Calu3 (cell line): ENCODE measurements at regions not wholly inside any gene's neighbourhood (a gene's known extent, or its start where the extent isn't known, plus 50 kb on each side); places are given as distances from the start of the nearest gene placed in this dataset.

ENCODE experiments used
- BruUV-seq: library from RNA; stranded (reverse); fragments of 400-500 nt; replicated peaks from 2 replicates; lab custom pipeline; 2021; lab: Mats Ljungman, UMichigan
- CTCF ChIA-PET: fragments of 300-600 bp; sonication (Branson Sonifier 250); formaldehyde crosslinking; loops from one replicate; lab custom pipeline; 2022; ENCODE audit warnings: antibody characterized with exemption; lab: Charles Lee
- DNase-seq: peaks from one replicate; pipeline ENCODE4 v3.0.0; 2022
- H3K27ac Mint-ChIP-seq: one replicate; pipeline ENCODE4 v1.8.0; 2022; ENCODE audit warnings: mixed read lengths; ENCODE audit not compliant: unreplicated experiment
- H3K27me3 Mint-ChIP-seq: one replicate; pipeline ENCODE4 v1.8.0; 2022; ENCODE audit warnings: mixed read lengths; ENCODE audit not compliant: unreplicated experiment
- H3K36me3 Mint-ChIP-seq: one replicate; pipeline ENCODE4 v1.8.0; 2022; ENCODE audit warnings: mild to moderate bottlenecking, moderate library complexity, mixed read lengths; ENCODE audit not compliant: insufficient read depth, unreplicated experiment
- H3K4me1 Mint-ChIP-seq: one replicate; pipeline ENCODE4 v1.8.0; 2022; ENCODE audit warnings: mild to moderate bottlenecking, low read depth, mixed read lengths; ENCODE audit not compliant: unreplicated experiment
- H3K4me3 Mint-ChIP-seq: one replicate; pipeline ENCODE4 v1.8.0; 2022; ENCODE audit warnings: mild to moderate bottlenecking, low read depth, moderate library complexity, mixed read lengths; ENCODE audit not compliant: unreplicated experiment
- H3K9me3 Mint-ChIP-seq: one replicate; pipeline ENCODE4 v1.8.0; 2022; ENCODE audit warnings: low read depth, mixed read lengths; ENCODE audit not compliant: unreplicated experiment
- intact Hi-C: fragments of 100-400 bp; cut with micrococcal nuclease; formaldehyde crosslinking; loops from one replicate; pipeline ENCODE4 v1.10.0; 2022; ENCODE audit not compliant: unreplicated experiment
- TF ChIP-seq, protein P1 (sequence below): fragments of 200-600 bp; IDR thresholded peaks from one replicate; pipeline ENCODE4 v1.8.0; 2022; ENCODE audit warnings: antibody characterized with exemption; ENCODE audit not compliant: unreplicated experiment

DNA sequence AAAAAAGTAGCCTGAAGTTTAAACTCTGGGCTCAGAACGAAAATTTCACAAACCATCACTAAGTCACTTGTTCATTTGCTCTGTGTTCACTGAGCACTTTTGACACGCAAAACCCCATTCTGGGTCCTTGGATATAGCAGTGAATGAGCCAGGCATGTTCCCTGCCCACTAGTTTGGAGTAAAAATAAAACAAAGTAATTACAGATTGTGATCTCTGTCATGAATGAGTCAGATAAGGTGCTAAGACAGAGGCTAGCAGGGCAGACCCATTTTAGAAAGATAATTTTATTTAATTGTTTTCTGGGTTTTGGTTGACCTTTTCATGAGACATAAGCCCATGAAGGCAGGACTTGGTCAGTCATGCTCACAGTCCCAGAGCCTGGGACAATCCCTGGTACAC lies 84.1 kb upstream of the ARHGEF3 start:
- CTCF ChIA-PET: no interaction called here
- BruUV-seq: no TSS peak
- intact Hi-C loops: no loop called here

DNA sequence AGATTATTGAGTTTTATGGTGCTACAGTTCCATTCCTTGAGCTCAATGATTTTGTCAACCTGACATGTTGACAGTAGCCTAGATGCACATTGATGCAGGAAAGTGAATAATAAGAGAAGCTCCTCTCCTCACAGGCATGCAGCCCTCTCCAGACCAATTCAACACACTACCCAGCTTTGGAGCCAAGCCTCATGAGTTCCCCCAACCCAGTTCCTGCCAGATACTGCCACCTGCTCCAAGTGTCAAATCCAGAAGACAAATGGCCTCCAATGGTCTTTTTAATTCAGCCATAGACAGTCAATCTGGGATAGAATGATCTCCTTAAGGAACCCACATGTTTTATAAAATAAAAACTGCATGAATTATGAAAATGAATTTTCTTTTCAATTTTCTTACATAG lies 83.7 kb upstream of the ARHGEF3 start:
- H3K36me3 Mint-ChIP-seq: no peaks in the 10 kb centered on the region
- CTCF ChIA-PET: interaction anchor here (1.2 kb wide), 1 partner anchor 17 kb away, joined by 3 read pairs; no protein-coding TSS in a partner anchor
- no peak overlapping the region for H3K27ac Mint-ChIP-seq
- H3K27me3 Mint-ChIP-seq: no peaks in the 10 kb centered on the region
- TF ChIP-seq, protein P1, sequence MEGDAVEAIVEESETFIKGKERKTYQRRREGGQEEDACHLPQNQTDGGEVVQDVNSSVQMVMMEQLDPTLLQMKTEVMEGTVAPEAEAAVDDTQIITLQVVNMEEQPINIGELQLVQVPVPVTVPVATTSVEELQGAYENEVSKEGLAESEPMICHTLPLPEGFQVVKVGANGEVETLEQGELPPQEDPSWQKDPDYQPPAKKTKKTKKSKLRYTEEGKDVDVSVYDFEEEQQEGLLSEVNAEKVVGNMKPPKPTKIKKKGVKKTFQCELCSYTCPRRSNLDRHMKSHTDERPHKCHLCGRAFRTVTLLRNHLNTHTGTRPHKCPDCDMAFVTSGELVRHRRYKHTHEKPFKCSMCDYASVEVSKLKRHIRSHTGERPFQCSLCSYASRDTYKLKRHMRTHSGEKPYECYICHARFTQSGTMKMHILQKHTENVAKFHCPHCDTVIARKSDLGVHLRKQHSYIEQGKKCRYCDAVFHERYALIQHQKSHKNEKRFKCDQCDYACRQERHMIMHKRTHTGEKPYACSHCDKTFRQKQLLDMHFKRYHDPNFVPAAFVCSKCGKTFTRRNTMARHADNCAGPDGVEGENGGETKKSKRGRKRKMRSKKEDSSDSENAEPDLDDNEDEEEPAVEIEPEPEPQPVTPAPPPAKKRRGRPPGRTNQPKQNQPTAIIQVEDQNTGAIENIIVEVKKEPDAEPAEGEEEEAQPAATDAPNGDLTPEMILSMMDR: no peak
- DNase-seq: no peak
- no TSS peak for BruUV-seq
- no peak overlapping the region for H3K4me3 Mint-ChIP-seq
- intact Hi-C loops: no loop called here
- no peaks in the 10 kb centered on the region for H3K4me1 Mint-ChIP-seq
- H3K9me3 Mint-ChIP-seq: no peaks in the 10 kb centered on the region

More for the DNA sequence above, 84.1 kb upstream of the ARHGEF3 start:
- H3K36me3 Mint-ChIP-seq: no peaks in the 10 kb centered on the region
- H3K4me3 Mint-ChIP-seq: no peak overlapping the region
- no peaks in the 10 kb centered on the region for H3K4me1 Mint-ChIP-seq
- H3K9me3 Mint-ChIP-seq: no peaks in the 10 kb centered on the region
- TF ChIP-seq, protein P1: no peak
- H3K27me3 Mint-ChIP-seq: no peaks in the 10 kb centered on the region
- no peak for DNase-seq
- H3K27ac Mint-ChIP-seq: no peak overlapping the region

DNA sequence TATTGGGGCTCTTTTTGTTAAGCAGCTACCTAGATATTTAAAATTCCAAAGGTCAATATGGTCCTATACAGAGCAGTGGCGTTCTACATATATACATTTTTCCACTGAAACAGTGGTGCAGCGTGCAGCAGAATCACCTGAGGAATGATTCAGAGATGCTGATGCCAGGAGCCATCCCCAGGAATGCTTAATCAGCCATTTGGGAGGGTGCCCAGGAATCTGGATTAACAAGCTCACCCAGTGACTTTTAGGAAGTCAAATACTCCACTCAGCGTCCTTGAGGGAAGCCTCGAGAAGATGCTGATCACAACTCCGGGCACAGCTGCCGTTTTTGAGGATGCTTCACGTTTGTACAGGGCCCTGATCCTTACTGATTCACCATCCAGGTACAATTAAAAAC lies 82.6 kb upstream of the ARHGEF3 start:
- H3K9me3 Mint-ChIP-seq: no peaks in the 10 kb centered on the region

DNA sequence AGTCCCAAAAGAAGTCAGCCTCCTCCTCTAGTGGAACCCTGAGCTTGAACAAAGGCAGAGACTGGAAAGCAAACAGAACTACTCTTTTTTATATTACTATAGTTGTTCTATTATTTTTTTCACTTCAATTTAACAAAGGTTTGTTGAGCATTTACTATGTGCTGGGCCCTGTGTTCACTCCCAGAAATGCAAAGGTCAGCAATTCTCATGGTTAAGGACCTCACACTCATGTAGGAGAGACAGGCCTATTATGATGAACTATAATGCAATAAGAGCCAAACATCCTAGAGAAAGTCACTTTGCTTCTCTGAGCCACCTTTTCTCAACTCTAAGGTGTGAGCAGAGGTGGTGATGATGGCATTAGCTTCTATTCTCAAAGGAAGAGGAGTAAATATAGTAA lies 82.1 kb upstream of the ARHGEF3 start:
- no TSS peak for BruUV-seq
- Mint-ChIP-seq H3K36me3 (no peaks in the 10 kb centered on the region), H3K27ac (no peak overlapping the region), H3K4me3 (no peak overlapping the region), H3K9me3 (no peaks in the 10 kb centered on the region), H3K27me3 (no peaks in the 10 kb centered on the region), H3K4me1 (no peaks in the 10 kb centered on the region)
- no peak for DNase-seq
- TF ChIP-seq, protein P1: no peak
- CTCF ChIA-PET: no interaction called here
- intact Hi-C loops: no loop called here

More for the DNA sequence above, 82.6 kb upstream of the ARHGEF3 start:
- TF ChIP-seq, protein P1: no peak
- intact Hi-C loops: no loop called here
- H3K4me1 Mint-ChIP-seq: no peaks in the 10 kb centered on the region
- H3K27me3 Mint-ChIP-seq: no peaks in the 10 kb centered on the region
- CTCF ChIA-PET: interaction anchor here (1.2 kb wide), 1 partner anchor 16 kb away, joined by 3 read pairs; no protein-coding TSS in a partner anchor
- BruUV-seq: no TSS peak
- DNase-seq: no peak
- no peak overlapping the region for H3K27ac Mint-ChIP-seq
- no peak overlapping the region for H3K4me3 Mint-ChIP-seq
- H3K36me3 Mint-ChIP-seq: no peaks in the 10 kb centered on the region
